Tibial nerve (tissue), 3 donors: ENCODE measurements at regions not wholly inside any gene's neighbourhood (a gene's known extent, or its start where the extent isn't known, plus 50 kb on each side); places are given as distances from the start of the nearest gene placed in this dataset.

Experiments
- CTCF ChIP-seq, 5 experiments: fragments of 200-600 bp in 3 of 5; fragments of 450-650 bp in 2 of 5; sonication (generic) in 3 of 5; IDR thresholded peaks; one replicate each; pipeline ENCODE4 v1.5.1; 2016 to 2019; ENCODE audit warnings: antibody characterized with exemption in 5 of 5, mild to moderate bottlenecking in 3 of 5, moderate library complexity in 2 of 5
- POLR2A ChIP-seq, 2 donors: fragments of 450-650 bp; IDR thresholded peaks; one replicate each; pipeline ENCODE4 v1.6.1; 2017; ENCODE audit warnings: antibody characterized with exemption in 2 of 2, mild to moderate bottlenecking in 2 of 2, moderate library complexity in 2 of 2

GRCh38 chr2:20507166-20507692 is 60.4 kb downstream of the RHOB start:
- TF ChIP-seq POLR2A (IDR thresholded peaks at IDR 0.05) (no peak), CTCF (IDR thresholded peaks at IDR 0.05) (no peak)
